Ectodermal cell (in vitro differentiated cells): ENCODE measurements at regions not wholly inside any gene's neighbourhood (a gene's known extent, or its start where the extent isn't known, plus 50 kb on each side); places are given as distances from the start of the nearest gene placed in this dataset.
"Not testable (repeated sequence)": the region's sequence is repeated elsewhere in the genome, so short reads cannot be mapped to it uniquely, and the experiment has no call there.

Experiments used
- H3K27ac ChIP-seq: 2 replicates; pipeline ENCODE4 v1.7.0; 2013; ENCODE audit warnings: mild to moderate bottlenecking, low read depth, low read length; ENCODE audit not compliant: insufficient read depth, poor library complexity, severe bottlenecking
- H3K27me3 ChIP-seq: 2 replicates; pipeline ENCODE4 v1.7.0; 2013; ENCODE audit warnings: mild to moderate bottlenecking, low read length; ENCODE audit not compliant: insufficient read depth, control insufficient read depth, poor library complexity, severe bottlenecking
- H3K36me3 ChIP-seq: one replicate; pipeline ENCODE4 v1.7.0; 2013; ENCODE audit warnings: low read length; ENCODE audit not compliant: control insufficient read depth, insufficient read depth
- H3K4me1 ChIP-seq: one replicate; pipeline ENCODE4 v1.7.0; 2013; ENCODE audit warnings: low read length; ENCODE audit not compliant: control insufficient read depth, insufficient read depth
- H3K4me3 ChIP-seq: 2 replicates; pipeline ENCODE4 v1.7.0; 2013; ENCODE audit warnings: low read depth, low read length, control low read depth; ENCODE audit not compliant: insufficient read depth
- H3K9me3 ChIP-seq: 2 replicates; pipeline ENCODE4 v1.7.0; 2013; ENCODE audit warnings: mild to moderate bottlenecking, low read length, moderate library complexity; ENCODE audit not compliant: control insufficient read depth
- WGBS, 2 experiments: methylation state at CpG; one replicate each; pipeline ENCODE4 v1.1.7; 2013; ENCODE audit warnings: missing lambda C conversion rate in 2 of 2; 5-methylcytosine and 5-hydroxymethylcytosine counted together

- Histone ChIP-seq H3K27ac (no peak overlapping the region), H3K9me3 (no peaks in the 10 kb centered on the region), H3K4me1 (no peaks in the 10 kb centered on the region), H3K36me3 (no peaks in the 10 kb centered on the region), H3K4me3 (no peak overlapping the region), H3K27me3 (no peaks in the 10 kb centered on the region)
- WGBS, 2 experiments, result 89 to 91% methylated on average over 3 of the region's 3 CpGs
Measured at GRCh38 chr6:48597951-48598350, 487.0 kb upstream of the PTCHD4 start.

GRCh38 chr6:48596830-48597229 lies 485.8 kb upstream of the PTCHD4 start:
- Histone ChIP-seq H3K4me1 (no peaks in the 10 kb centered on the region), H3K27ac (no peak overlapping the region), H3K27me3 (no peaks in the 10 kb centered on the region)

GRCh38 chr6:48591158-48591557 lies 480.2 kb upstream of the PTCHD4 start:
- H3K36me3 ChIP-seq, H3K9me3 ChIP-seq, H3K27me3 ChIP-seq, H3K4me1 ChIP-seq, H3K27ac ChIP-seq, H3K4me3 ChIP-seq: not testable (repeated sequence)

More at GRCh38 chr6:48596830-48597229, 485.8 kb upstream of the PTCHD4 start:
- Histone ChIP-seq H3K36me3 (no peaks in the 10 kb centered on the region), H3K9me3 (no peaks in the 10 kb centered on the region), H3K4me3 (no peak overlapping the region)

GRCh38 chr6:48584846-48585245 lies 473.8 kb upstream of the PTCHD4 start:
- WGBS, 2 experiments, result 92 to 100% methylated on average over 1 of the region's 1 CpG
- Histone ChIP-seq H3K27ac (no peak overlapping the region), H3K4me1 (no peaks in the 10 kb centered on the region)

GRCh38 chr6:48570656-48571055 lies 459.7 kb upstream of the PTCHD4 start:
- Histone ChIP-seq H3K4me3 (no peak overlapping the region), H3K27me3 (no peaks in the 10 kb centered on the region), H3K9me3 (no peaks in the 10 kb centered on the region), H3K36me3 (no peaks in the 10 kb centered on the region), H3K27ac (no peak overlapping the region), H3K4me1 (no peaks in the 10 kb centered on the region)
- WGBS, 2 experiments, result 80 to 100% methylated on average over 1 to 2 of the region's 3 CpGs

More at GRCh38 chr6:48584846-48585245, 473.8 kb upstream of the PTCHD4 start:
- Histone ChIP-seq H3K27me3 (no peaks in the 10 kb centered on the region), H3K9me3 (no peaks in the 10 kb centered on the region), H3K4me3 (no peak overlapping the region), H3K36me3 (no peaks in the 10 kb centered on the region)

GRCh38 chr6:48568856-48569255 lies 457.9 kb upstream of the PTCHD4 start:
- Histone ChIP-seq H3K4me3 (no peak overlapping the region), H3K9me3 (no peaks in the 10 kb centered on the region), H3K27me3 (no peaks in the 10 kb centered on the region), H3K27ac (no peak overlapping the region), H3K36me3 (no peaks in the 10 kb centered on the region), H3K4me1 (peaks cover 8% of the 10 kb centered on the region)
- 91 to 94% methylated on average over 2 of the region's 2 CpGs for WGBS, 2 experiments

GRCh38 chr6:48567016-48567415 lies 456.0 kb upstream of the PTCHD4 start:
- H3K4me3 ChIP-seq, result no peak overlapping the region
- no peaks in the 10 kb centered on the region for H3K27me3 ChIP-seq
- H3K27ac ChIP-seq, result no peak overlapping the region
- H3K4me1 ChIP-seq, result peaks cover 9% of the 10 kb centered on the region
- H3K36me3 ChIP-seq, result no peaks in the 10 kb centered on the region
- H3K9me3 ChIP-seq, result no peaks in the 10 kb centered on the region

- H3K27me3 ChIP-seq, result no peaks in the 10 kb centered on the region
- H3K36me3 ChIP-seq, result no peaks in the 10 kb centered on the region
- WGBS, 2 experiments, result 79 to 80% methylated on average over 3 of the region's 3 CpGs
- peak overlapping the region; percentile 8 for H3K27ac ChIP-seq
- no peaks in the 10 kb centered on the region for H3K9me3 ChIP-seq
- H3K4me1 ChIP-seq, result peaks cover 9% of the 10 kb centered on the region
- no peak overlapping the region for H3K4me3 ChIP-seq
Measured at GRCh38 chr6:48564036-48564820, 453.2 kb upstream of the PTCHD4 start.

- 95 to 100% methylated on average over 1 of the region's 1 CpG for WGBS, 2 experiments
- Histone ChIP-seq H3K4me1 (peaks cover 9% of the 10 kb centered on the region), H3K9me3 (no peaks in the 10 kb centered on the region), H3K27ac (no peak overlapping the region), H3K4me3 (no peak overlapping the region), H3K36me3 (no peaks in the 10 kb centered on the region), H3K27me3 (no peaks in the 10 kb centered on the region)
Measured at GRCh38 chr6:48563433-48563832, 452.4 kb upstream of the PTCHD4 start.

GRCh38 chr6:48560408-48560807 lies 449.4 kb upstream of the PTCHD4 start:
- Histone ChIP-seq H3K27ac (no peak overlapping the region), H3K4me1 (peaks cover 9% of the 10 kb centered on the region), H3K27me3 (no peaks in the 10 kb centered on the region), H3K36me3 (no peaks in the 10 kb centered on the region), H3K4me3 (no peak overlapping the region), H3K9me3 (no peaks in the 10 kb centered on the region)
- 86 to 93% methylated on average over 3 of the region's 3 CpGs for WGBS, 2 experiments
